ENCODE measurements at regions not wholly inside any gene's neighbourhood (a gene's known extent, or its start where the extent isn't known, plus 50 kb on each side); places are given as distances from the start of the nearest gene placed in this dataset.

DNA sequence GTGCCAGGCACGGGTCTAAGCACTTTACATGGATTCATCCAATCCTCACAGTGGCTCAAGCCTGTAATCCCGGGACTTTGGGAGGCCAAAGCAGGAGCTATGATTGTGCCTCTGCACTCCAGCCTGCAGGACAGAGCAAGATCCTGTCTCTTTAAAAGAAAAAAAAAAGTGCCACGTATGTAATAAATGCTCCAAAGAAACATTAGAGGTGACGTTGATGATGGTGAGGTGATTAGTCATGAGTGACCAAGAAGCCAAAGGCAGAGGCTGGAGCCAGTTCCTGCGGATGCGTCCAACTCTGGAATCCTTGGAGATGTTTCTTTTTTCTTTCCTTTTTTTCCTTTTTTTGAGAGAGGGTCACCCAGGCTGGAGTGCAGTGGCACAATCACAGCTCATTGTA lies 59.4 kb upstream of the SIAH1 start:
- TF ChIP-seq ZNF274 (IDR thresholded peaks at IDR 0.05; ENCODE audit: low read depth, low read length) (no peak), YY1 (IDR thresholded peaks at IDR 0.05; ENCODE audit: insufficient read depth, insufficient read length) (no peak)
